Fibroblast of skin of abdomen (primary cell): ENCODE measurements at regions not wholly inside any gene's neighbourhood (a gene's known extent, or its start where the extent isn't known, plus 50 kb on each side); places are given as distances from the start of the nearest gene placed in this dataset.

Experiments
- DNase-seq: peaks from one replicate; pipeline ENCODE4 v3.0.0-alpha.2; 2013

DNA sequence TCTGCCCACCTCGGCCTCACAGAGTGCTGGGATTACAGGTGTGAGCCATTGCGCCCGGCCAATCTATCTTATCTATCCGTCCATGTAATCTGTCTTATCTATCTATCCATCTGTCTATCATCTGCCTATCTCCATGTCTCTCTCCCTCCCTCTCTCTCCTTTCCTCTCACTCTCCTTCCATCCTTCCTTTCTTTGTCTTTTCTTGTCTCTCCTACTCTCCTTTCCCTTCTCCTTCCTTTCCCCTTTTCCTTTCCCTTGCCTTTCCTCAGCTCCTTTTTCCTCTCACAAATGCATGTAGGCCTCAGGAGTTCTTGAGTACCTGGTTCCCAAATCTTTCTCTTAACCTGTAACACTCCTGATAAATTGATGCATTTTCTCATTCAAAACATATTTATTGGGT is 89.3 kb upstream of the WSCD2 start:
- no peak for DNase-seq

DNA sequence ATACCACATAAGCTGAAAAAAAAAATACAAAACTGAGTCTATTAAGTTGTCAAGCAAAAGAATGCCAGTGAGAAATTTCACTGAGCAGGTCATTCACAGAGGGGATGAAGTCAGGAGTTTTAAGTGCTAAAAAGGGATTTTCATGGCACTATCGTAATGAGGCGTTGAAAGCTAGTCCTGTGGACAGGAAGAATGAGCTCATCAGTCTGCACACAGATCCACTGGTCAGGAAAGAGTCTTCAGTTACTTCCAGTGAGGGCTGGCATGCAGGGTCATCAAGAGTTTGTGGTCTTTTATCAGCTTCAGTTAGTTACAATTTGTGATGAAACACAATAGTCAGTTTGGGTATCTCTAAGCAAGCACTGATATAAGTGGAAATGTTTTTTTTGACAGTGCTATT is 88.1 kb upstream of the WSCD2 start:
- no peak for DNase-seq

DNA sequence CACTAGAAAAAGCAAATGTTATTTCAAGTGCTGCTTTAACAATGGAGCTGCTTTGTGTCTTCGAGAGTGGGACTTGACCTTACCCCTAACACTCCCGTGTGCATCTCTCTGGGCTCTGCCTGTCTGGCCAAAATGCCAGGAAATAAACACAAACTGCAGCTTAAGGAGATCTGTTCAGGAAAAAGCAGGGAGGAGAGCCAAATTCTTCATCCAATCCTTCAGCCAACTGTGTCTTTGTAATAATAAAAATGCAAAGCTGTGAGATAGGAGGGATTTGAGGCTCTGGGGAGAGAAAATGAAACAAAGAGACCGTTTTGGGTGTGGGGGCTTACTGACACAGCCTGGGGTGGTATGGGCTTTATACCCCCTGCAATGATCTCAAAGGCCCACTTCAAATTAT is 85.8 kb upstream of the WSCD2 start:
- no peak for DNase-seq

DNA sequence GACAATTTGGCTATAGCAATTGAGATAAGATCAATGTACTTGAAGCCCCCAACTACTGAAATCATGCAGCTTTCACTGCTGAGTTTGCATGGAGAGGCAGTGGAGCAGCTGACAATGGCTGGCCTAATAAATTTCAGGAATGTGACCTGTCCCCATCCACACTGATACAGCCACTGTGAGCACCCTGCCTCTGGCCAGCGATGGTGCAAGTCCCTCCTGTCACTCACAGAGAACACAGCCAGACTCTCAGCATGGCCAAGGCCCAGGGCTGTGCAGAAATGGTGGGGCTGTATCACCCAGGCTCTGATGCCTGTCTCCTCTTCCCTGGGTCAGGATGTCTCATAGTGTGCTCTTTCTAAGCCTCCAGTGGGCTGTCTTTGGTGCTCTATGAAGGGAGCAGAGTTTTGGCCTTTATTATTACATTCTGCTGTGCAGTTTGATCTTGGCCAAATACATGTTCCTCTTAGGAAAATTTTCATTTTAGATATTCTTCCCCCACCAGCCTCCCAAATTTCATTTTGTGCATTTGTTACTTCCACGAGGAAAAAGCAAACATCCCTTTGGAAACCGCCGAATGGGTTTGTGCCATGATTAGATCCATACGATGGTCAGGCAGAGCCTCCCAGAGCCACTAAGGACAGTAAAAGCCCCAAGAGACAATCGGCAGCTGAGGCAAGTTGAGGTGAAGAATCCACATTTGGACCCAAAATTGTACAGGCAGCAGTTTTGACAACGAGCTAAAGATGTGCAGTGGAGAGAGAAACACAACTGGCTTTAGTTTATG is 85.1 kb upstream of the WSCD2 start:
- DNase-seq, result no peak

DNA sequence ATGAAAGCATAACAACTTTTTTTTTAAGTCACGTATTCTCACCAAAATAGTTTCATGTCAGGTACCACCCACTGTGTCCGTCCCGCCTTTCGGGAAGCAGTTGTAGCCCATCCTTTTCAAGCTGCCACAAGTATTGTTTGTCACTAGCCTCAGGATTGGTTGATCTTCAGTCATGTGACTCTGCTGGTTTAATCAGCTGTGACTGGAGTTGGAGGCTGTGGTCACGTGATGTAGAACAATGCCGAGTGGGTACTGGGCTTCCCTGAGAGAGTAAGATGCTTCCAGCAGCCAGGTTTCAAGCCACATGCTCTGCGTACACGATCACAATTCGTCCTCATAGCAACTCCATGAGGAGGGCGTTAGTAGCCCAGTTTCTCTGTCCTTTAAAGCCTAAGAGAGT is 83.0 kb upstream of the WSCD2 start:
- no peak for DNase-seq

DNA sequence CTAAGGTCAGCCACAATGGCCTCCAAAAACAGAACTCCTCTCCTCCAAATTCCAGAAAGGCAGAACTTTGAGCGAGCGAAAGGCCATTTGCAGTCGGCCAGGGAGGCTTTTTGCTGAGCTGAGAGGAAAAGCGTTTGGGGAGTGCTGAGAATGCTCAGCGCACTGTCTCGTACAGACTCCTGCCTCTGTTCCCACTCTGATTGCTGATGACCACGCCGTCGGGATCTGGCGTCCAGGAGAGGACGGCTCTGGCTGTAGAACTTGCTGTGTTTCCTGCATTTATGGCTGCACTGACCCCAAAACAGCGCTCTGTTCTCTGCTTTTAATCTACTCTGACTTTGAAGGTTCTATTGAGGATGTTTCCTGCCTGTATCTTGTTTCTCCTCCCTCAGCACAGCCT is 82.4 kb upstream of the WSCD2 start:
- no peak for DNase-seq

DNA sequence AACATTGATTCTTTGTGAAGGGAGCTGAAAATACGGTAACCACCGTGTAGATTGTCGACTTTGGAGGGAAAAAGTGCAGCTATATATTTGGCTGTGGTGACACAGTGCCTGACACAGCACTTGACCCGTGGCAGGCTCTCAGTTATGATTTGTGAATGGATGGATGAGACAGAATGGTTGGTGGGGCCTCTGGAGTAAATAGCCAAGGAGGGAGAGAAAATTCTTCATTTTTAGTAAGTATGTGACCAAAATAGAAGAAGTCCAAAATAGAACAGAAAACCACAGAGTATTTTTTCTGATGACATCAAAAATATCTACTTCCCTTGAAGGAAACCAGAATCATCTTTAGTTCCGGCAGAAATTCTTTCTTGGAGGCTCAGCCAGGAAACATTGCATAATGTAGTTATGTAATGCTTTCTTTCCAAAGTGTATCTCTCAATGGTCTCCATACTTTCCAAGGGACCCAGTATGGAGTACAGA is 82.0 kb upstream of the WSCD2 start:
- DNase-seq, result peak; percentile 4

DNA sequence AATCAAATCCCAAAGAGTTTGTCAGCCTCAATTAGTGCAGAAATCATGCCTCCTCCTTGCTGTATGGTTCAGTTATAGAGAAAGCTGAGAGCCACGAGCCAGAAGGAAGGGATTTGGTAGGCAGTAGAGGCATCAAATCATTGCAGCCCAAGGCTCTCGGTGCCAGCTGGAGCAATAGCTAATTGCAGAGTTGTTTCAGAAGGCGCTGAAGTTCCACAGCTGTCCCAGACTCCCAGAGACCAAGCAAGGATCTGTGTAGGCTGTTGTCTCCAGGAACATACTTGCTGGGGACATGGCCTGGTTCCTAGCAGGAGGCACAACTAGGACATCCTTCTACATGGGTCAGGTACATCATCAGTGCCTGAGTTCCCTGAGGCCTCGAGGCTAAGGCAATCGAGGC is 80.4 kb upstream of the WSCD2 start:
- no peak for DNase-seq

DNA sequence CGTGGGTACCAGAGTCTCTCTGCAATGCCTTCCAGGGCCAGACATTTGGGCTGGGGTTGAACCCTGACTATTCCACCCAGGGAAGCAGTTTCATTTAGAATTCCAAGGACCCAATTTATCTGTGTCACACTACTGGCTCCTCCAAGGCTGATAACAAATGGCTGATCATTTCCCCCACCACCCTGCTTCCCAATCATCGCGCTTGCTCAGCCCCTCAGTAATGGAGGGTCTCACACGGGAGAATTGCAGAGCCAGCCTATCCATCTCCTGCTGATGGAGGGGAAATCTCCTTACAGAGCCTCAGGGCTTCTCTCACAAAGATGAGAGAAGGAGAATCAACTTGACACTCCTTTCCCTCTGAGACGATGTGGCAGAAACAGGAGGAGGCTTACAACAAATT is 78.4 kb upstream of the WSCD2 start:
- no peak for DNase-seq

DNA sequence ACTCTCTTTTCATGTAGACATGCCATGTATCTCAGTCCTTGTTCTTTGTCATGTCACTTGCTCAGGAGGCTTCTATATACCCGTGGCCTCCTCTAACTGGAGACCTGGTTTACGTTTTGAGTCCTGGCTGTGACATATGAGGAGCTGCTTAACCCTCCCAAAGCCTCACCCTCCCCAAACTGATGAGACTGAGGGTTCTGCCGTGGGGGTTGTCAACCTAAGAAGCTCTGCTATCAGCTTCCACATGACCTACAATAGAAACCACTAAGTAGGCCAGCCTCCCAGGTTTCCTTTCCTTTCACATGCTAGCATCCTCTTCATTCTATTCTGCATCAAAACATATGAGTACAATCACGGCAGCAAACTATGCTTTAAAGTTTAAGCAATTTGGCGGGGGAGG is 76.8 kb upstream of the WSCD2 start:
- DNase-seq, result no peak

DNA sequence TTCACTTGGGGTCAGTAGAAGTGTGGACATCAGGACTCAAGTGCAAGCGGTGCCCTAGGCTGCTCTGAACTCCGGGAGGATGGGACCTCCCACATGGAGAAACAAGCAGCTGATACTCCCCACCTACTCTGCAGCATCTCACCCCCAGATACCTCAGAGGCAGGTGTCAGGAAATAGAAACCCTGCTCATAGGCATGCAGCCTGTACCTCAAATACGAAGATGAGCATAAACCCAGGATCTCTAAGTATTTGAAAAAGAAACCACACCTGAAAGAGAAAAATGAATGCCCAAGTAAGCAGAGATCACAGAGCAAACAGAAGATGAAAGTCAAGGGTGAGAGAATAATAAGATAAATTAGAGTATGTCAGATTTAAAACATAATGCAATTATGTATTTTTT is 75.6 kb upstream of the WSCD2 start:
- DNase-seq, result no peak

DNA sequence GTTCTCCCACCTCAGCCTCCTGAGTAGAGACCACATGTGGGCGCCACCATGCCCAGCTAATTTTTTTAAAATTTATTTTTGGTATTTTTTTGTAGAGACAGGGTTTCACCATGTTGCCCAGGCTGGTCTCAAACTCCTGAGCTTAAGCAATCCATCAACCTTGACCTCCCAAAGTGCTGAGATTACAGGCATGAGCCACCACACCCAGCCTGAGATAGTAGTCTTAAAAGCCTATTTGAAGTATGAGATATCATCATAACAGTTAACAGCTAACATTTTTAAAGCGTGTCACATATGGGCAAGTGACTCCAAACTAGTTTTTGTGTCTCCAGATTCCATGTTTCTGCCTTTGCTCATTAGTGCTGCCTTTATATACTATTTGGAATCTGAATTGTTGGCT is 74.6 kb upstream of the WSCD2 start:
- no peak for DNase-seq

DNA sequence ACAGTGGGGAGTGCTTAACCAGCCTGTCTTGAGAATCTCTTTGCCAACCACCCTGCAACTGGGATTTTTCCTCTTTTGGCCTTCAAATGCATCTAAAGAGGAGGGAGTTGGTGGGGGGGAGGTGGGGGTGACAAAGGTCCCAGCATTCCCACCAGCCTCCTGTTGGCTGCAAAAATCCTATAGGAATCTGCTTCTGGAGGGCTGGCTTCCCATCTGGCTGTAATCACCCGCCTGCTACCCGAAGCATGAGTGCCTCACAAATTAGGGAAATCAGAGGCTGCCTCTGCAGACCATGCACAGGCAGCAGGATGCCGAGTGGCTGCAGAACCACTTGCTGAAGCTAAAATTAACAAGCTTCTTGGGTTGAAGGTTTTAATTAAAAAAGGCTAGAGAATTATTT is 73.9 kb upstream of the WSCD2 start:
- DNase-seq, result no peak

DNA sequence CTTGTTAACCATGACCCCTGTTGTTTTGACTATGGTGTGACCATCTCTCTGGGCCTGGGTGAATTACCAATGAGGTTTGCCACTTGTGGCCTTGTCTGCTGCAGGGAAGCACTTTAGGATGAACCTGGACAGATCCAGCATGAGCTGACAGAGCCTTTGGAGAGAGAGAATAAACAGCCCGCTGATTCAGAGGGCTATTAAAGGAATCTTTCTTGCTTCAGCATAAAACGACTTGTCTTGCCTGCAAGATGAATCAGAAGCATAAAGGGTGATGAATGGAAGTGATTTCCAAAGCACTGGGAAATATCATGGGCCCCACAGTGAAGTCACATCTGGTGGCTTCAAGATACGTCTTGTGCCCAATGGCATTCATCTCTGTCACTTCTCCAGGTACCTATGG is 69.0 kb upstream of the WSCD2 start:
- no peak for DNase-seq

DNA sequence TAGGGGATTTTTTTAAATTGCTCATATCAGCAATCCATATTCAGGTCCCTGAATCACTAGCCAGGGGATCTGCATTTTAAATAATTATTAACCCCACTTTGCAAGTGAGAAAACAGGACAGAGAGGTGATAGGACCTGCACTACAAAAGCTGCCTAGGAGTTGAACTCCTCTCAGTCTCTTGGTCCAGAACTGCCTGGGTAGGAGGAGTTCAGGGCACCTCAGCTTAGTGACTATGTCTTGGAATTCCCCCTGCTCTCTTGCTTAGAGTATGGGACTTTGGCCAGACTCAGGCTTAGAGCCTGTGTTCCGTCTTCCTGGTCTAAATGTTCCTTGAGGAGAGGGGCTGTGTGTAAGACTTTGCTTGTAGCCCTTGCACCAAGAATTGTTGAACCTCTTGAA is 68.2 kb upstream of the WSCD2 start:
- no peak for DNase-seq

DNA sequence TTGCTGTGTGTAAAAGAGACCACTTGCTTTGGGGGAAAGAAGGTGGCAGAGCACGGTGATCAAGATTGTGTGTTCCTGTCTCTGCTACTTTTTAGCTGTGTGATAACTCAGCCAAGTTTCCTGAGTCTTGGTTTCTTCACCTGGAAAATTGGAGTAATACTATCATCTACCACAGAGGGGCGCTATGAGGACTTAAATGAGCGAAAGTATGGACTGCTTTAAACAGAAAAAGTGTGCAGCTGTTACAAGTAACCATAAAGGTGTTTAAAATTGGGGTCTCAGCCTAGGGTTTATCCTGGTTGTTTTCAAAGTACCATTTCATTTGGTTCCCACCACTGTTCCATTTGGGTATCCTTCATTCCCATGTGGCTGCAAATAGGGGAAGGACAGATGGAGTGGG is 65.9 kb upstream of the WSCD2 start:
- DNase-seq, result no peak

DNA sequence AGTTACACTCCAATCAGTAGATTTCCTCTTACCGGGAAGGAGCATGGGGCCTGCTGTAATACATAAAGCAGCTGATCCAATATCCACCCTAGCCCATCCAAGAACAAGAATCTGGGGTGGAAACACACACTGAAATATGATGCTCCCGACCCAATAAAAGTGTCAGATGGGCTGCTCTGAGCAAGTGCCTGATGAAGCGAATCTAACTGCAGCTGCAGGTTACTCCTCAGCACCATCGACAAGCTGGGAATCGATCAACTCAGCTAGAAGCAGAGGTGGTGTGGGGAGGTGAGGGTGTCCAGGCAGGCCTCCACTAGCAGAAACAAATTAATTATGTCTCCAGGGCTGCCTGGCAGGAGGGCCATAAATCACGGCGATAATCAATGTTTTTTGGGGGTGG is 64.0 kb upstream of the WSCD2 start:
- DNase-seq, result no peak

DNA sequence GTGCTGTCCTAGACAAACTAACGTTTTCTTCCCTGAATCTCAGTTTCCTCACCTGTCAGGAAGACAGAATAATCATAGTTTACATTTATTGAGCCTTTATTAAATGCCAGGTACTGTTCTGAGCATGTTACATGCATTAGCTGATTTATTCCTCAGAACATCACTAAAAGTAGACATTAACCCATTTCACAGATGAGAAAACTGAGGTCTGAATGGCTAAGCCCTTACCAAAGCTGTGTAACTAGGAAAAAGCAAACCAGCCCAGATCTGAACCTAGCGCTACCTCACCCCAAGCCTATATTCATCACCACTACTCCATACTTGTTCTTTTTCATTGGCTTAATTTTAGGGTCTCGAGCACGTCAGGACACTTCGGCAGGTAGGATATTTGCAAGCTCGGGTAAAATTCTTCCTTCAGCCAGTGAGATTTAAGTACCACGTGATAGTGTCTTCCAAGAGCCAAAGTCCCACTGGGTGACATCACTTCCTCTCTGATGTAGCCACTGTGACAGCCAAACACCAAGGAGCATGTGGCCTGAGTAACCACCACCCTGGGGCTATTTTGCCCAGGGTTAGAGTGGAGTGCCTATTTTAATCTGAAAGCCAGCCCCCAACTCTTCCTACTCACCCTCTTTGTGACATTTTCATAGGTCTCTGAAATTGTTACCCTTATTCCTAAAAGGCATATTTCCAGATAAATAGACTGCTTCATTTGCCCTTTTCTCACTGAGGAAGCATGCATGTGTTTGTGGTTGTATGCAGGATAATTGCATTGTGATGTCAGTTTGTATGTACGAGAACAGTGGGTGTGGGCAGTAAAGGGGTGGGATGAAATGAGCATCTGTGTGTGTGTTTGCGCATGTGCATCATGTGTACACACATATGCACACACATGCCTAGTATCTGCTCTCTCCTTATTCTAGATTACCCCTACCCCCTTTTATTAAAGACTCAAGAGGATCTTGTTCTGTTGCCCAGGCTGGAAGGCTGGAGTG is 62.2 kb upstream of the WSCD2 start:
- DNase-seq, result no peak

DNA sequence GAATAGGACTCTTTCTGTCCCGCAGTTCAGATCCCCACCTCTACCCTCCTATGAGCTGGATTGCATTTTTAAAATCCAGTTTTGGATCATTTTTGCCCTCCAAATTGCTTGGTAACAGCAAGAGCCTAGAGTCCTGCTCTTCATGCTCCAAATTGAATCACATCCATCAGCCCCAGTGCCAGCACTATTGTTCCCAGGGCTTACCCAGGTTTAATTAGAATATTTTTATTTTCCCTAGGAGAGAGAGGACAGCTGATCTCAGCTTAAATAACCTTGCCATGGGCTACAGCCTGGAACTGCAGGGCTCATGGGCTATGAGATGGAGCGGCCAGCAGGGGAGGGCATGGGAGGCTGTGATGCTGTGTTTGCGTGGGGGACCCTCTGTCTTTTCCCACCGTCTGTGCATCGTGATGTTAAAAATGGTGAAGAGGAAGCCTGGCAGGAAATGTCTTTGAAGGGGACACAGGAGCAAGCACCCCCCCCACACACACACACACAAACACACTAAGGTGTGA is 59.4 kb upstream of the WSCD2 start:
- DNase-seq, result no peak

DNA sequence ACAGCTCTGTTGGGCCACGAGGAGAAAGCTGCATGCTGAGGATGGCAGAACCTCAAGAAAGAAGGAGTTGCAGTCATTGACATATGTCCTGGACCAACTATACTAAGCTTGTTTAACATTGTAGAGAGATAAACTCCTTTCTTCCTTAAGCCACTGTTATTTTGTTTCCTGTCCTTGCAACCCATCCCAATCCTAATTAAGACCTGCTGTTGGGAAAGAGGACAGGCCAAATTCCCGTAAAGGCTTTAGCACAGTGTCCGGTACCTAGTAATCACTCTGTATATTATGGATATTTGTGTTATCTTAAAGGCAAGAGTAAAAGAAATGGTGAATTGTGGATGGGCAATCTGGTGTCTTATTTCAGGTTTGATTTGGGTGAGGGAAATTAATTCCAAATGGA is 53.5 kb upstream of the WSCD2 start:
- no peak for DNase-seq

DNA sequence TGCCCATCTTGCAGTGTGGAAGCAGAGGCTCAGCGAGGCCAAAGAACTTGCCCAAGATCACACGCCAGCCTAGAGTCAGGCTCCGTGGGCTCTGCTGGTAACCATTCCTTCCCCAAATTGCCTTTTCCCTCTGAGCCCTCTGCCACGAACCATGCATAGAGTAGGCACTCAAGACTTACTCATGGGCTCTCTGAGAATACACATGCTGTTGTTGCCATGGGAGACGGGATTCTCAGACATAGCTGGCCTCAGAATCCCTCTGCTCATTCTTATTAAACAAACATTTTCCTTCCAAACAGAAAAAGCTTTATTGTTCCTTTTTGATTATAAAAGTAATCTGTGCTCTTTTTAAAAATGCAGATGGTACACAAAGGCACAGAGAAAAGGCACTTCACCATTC is 52.5 kb upstream of the WSCD2 start:
- no peak for DNase-seq

DNA sequence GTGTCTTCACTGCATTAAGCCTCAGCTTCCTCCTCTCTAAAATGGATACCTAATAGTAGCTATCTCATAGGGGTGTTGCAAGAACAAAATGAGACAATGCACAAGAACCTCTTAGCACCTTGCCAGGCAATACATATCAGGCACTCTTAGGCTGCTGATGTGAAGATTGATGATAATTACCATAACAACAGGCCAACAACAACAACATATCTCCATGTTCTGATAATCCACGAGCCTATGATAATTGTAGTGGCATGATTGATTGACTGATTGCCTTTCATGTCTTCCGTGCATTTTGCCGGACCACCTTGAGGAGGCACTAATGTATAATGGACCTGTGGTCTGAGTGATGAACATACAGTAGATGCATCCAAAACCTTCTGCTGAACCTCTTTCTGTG is 50.7 kb upstream of the WSCD2 start:
- DNase-seq, result no peak
